Hematopoietic multipotent progenitor cell (in vitro differentiated cells): ENCODE measurements at regions not wholly inside any gene's neighbourhood (a gene's known extent, or its start where the extent isn't known, plus 50 kb on each side); places are given as distances from the start of the nearest gene placed in this dataset.

Experiments
- DNase-seq, 3 donors: peaks; one replicate each; pipeline ENCODE4 v3.0.0-alpha.2; 2011 to 2015; ENCODE audit warnings: low read depth in 2 of 3, low spot score in 2 of 3

DNA sequence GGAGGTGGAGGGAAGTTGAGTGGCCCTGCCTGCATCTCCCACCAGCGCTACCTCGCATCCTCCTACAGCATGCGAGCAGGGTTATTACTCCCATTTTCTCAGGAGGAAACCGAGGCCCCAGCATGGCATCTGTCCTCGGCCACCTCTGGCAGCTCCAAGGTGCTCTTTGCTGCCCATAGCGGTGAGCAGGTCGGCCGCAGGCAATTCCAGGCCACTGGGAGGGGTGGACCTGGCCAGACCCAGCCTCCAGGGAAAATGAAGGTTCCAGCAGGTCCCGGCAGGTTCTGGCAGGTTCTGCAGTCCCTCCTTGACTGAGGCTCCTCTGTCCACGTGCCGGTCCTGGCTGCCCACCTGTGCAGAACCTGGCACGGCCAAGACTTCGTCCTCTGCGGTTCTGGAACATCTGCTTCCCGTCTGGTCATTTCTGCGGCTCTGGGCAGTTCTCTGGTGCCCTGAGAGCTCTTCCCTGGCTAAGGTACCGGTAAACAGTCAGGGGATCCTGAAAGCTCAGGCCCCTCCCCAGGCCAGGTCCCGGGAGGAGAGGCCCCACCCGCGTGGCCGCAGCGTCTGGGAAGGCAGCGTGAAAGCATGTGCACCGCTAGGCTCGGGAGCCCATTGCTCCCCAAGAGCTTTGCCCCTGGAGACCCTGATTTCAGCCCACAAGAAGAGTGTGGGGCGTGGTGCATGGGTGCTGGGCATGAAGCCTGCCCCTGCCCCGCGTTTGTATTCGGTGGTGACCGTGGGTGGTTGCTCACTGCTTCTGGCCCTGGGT is 112.0 kb upstream of the ADRA2C start:
- DNase-seq: no peak

DNA sequence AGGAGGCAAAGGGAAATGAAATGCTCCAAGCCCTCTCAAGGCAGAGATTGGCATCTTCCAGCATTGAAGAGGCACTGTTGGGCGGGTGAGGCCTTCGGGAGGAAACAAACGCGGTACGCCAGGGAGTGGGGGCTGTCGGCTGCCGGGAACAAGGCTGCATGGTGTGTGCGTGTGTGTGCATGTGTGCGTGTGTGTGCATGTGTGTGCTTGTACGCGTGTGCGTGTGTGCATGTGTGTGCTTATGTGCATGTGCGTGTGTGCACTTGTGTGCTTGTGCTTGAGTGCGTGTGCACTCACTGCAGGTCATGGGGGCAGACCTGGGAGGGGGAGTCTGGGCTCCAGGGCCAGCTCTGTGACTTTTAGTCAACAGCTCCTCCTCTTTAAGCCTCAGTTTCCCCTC is 113.6 kb upstream of the ADRA2C start:
- DNase-seq: no peak

DNA sequence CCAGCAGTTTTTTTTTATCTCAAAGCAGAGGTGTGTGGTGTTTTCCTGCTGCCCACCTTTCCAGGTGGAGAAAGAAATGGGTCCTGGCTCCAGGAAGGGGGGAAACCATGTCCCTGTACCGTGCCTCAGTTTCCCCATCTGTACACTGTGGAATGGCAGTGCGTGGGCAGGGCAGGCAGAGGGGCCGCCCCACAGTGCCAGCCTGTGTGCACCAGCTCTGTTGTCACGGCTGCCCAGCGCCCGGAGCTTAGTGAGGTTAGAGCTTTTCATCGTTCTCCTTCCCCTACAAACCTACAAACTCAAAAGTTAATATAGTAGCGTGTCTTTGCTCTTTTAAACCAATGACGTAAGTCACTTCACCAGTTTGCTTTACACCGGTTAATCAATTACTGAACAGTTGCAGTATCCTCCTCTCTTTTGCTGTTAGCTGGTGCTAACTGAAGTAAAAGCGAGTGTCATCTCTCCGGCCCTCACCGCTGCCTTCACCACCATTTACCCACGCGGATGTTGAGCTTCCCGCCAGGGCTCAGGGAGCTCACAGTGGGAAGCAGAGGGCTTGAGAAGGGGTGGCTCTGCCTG is 114.8 kb upstream of the ADRA2C start:
- no peak for DNase-seq

DNA sequence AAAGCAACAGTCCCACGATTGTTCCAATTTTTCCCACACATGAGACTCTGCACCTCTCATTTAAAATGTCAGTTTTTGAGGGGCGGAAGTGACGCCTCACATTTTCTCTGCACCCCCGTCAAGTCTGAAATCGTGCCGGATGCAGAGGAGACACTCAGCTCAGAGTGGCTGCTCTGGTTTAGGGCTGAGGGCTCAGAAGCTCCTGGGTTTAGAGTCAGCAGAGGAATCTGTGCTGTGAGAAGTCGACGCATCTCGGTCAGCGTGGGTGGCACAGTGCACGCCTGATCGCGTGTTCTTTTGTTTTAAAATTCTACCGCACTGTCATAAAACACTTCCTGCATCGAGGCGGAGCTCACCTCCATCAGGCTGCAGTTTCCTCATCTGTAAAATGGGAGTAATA is 116.7 kb upstream of the ADRA2C start:
- no peak for DNase-seq

DNA sequence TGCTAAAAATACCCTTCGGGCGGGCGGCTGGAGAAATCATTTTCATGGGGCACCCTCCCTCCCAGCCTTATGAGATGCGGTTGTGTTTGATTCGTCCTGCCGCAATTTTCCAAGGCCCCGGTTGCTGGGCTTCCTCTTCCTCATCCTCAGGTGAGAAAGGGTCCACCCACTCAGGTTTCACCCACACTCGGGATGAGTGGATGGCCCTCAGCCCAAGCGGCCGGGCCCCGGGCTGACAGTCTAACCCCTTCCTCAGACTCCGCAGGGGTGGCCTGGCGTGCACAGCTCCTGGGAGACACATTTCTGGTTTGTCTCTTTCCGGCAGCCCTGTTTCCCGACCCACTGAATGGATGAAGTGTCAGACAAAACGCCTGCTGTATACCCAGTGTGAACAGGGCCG is 116.5 kb upstream of the LRPAP1 start:
- no peak for DNase-seq

DNA sequence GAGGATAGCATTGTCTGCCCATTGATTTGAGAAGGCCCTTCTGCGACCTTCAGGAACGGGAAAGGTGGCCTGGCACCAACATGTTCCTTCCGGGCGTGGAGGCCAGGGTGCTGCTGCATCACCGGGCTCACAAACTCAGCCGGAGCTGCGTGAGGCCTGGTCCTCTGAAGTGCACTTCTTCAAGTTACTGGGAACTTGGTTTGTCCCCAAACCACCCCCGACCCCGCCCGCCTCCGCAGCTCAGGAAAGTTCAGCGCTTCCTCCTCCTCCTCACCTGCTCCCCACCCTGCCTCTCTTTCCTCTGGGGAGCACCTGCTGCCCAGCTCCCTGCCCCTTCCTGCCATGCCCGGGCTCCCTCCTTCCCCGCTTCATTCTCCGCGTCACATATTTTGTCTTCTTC is 116.0 kb upstream of the LRPAP1 start:
- no peak for DNase-seq

DNA sequence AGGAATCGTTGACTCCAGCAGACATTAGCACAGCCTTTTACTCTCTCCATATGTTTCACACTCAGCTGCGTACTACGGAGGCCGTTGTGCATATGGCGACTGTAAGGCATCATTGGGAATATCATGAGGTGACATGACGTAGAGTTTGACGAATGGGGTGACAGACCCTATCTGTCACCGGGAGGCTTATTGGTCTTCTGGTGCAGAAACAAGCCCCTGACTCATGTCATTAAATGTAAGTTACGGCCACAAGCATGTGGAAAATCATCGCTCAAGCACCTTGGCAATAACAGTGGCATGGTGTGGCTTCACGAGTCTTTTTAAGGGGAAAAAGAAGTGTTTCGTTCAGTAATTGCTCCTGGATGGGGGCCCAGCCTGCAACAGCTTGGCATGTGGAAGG is 115.2 kb upstream of the LRPAP1 start:
- no peak for DNase-seq

DNA sequence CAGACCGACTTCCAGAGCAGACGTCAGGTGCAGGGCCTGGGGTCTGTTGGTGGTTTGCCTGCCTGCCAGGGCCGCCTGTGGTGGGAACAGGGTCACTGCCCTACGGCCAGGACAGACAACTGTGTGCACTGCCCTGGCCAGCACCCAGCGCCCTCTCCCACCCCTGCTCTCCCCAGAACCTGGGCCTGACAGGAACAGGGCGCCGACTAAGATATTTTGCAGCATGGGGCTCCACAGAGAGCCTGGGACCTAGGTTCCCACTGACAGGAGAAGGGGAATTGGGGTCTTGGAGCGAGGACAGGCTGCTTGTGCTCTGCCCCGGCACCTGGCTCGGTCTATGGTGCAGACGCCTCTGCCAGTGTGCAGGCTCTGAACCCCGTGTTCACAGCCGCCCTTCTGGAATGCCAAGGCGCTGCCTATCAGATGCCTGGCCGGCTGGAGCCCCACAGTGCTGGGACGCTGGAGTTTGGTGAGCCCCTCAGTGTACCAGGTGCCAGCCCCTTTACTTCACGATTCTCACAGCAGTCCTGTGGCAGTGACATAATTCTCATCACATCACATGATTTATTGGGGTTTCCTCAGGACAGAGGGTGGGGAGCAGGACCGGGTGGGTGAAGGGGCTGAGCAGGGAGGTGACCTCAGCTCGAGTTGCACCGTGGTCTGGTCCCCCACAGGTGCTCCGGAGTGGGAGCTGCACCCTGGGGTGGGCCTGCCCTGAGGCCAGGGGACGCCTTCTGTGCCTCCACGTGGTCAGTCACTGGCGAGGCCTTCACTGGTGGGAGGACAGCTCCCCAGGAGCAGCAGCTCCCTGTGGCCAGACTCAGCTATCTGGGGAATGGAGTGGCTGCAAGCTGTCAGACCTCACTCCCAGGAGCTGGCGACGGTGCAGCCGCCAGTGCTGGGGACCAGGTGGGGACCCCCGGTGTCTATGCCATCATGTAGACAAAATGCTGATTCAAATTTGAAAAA is 113.8 kb upstream of the LRPAP1 start:
- no peak for DNase-seq

DNA sequence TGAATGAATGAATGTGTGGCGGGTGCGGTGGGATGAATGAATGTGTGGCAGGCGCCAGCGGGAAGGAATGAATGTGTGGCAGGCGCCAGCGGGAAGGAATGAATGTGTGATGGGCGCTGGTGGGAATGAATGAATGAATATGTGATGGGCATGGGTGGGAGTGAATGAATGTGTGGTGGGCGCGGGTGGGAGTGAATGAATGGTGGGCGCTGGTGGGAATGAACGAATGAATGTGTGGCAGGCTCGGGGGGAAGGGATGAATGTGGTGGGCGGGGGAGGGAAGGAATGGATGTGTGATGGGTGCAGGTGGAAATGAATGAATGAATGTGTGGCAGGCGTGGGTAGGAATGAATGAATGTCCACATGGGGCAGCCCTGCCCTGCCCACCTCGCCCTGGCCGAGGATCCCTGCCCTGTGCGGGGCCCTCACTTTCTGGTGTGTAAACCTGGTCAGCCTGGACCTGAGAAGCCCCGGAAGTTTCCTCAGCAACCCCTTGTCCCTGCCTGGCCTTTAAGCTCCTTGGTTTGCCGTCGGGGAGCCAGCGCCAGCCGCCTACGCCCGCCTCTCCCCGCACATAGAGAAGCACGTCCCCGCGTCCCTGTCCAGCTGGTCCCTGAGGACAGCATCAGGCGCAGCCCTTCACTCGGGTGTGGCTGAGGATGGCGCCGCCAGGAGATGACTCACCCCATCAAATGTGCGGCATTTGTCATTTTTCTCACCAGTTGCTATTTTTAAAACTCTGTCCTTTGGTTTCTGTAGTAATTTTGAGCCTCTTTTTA is 112.8 kb upstream of the LRPAP1 start:
- DNase-seq: no peak

DNA sequence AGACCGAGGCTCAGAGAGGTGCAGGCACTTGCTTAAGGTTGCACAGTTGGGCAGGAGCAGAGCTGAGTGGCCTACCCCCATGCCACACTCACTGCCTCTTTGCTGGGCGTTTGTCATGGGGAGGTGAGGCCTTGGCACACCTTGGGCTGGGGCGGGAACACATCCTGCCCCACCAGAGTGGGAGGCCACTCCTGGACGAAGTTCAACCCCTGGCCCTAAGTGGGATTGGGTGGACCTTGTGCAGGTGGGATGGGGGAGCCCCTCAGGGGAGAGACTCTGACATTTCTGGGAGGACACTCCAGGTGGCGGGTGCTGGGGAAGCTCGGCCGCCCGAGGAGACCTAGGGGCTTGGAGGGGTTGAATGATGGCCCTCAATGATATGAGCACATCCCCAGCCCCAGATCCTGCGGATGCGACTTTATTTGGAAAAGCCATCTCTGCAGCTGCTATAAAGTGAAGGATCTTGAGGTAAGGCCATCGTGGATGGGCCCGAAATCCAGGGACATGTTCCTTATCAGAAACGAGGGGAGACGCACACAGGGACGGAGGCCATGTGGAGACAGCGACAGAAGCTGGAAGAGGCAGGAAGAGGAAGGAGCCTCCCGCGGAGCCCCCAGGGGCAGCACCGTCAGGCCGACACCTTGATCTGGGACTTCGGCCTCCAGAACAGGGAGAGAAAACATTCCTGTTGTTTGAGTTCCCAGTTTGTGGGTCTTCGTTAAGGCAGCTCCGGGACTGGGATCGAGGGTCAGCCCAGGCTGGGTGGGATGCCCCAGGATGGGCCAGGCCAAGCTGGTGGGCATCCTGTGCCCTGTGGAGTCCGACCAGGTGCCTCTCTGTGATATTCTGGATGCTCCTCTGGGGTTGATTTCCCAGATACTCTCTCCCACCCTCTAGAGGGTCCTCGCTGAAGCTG is 111.6 kb upstream of the LRPAP1 start:
- DNase-seq: no peak

DNA sequence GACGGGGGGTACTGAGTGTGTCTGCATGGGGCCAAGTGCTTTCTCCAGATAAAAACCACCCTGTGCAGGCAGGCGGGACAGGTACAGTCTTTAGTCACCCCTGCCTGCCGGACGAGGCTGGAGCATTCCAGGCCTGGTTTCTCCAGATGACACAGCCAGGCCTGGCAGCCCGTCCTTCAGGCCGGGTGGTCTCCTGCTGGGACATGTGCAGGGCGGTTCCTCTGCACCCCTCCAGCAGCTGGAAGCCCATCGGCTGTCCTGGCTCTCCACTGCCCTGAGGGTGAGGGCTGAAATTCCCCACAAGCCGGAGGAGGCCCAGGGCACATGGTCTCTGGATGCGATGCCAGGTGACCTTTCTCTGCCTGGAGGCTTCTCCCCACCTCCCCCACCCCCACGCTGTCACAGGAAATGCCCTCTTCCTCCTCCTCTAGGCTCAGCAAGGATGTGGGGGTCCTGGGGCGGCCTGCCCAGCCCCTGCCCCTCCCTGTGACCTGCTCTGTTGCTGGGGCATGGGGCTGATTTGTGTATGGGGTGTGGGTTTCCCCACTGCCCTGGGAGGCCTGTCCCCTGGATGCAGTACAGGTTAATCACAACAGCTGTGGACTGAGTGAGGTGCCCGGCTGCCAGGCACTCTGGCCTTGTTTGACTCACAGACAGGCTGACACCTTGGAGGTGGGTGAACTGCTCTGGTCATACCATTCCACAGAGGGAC is 110.7 kb upstream of the LRPAP1 start:
- DNase-seq: no peak

DNA sequence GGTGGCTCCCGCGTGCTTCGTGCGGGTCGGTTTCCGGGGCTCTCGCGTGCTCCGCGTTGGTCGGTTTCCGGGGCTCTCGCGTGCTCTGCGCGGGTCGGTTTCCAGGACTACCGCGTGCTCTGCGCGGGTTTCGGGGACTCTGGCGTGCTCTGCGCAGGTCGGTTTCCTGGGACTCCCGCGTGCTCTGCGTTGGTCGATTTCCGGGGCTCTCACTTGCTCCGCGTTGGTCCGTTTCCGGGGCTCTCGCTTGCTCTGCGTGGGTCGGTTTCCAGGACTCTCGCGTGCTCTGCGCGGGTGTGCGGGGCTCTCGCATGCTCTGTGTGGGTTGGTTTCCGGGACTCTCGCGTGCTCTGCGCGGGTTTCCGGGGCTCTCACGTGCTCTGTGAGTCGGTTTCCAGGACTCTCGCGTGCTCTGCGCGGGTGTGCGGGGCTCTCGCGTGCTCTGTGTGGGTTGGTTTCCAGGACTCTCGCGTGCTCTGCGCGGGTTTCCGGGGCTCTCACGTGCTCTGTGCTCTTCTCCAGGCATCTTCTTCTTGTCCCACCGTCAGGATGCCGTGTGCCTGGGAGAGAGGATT is 109.9 kb upstream of the LRPAP1 start:
- DNase-seq: no peak

DNA sequence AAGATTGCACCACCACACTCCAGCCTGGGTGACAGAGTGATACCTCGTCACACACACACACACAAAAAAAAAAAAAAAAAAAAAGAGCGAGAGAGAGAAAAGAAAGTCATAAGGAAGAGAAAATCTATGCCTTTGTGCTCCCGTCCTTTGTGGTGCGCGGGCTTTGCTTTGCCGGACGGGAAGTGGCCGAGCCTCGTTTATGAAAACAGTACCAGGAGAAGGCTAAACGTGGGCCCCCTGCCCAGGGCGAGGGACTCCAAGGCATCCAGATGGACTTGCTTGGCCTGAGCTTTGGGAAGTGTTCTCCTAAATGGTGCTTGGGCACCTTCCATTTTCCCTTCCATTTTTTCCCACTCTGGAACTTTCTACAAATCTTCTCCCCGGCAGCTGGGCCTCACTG is 109.3 kb upstream of the LRPAP1 start:
- DNase-seq: no peak

DNA sequence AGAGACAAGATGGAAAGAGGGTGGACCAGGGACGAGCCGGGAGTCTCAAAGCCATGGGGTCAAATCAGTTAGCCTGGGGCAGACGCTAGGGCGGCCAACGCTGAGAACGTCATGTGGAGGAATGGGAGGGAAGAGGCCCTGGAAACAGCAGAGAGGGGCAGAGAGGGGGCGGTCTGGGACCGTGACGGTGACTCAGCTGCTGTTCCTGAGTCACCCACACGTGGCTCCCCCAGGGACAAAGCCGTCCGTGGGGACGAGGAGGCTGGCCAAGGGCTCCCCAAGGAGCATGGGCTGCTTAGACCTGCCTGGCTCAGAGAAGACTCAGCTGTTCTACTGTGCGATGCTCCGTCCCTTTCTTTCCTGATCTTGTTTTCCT is 108.4 kb upstream of the LRPAP1 start:
- DNase-seq: no peak

DNA sequence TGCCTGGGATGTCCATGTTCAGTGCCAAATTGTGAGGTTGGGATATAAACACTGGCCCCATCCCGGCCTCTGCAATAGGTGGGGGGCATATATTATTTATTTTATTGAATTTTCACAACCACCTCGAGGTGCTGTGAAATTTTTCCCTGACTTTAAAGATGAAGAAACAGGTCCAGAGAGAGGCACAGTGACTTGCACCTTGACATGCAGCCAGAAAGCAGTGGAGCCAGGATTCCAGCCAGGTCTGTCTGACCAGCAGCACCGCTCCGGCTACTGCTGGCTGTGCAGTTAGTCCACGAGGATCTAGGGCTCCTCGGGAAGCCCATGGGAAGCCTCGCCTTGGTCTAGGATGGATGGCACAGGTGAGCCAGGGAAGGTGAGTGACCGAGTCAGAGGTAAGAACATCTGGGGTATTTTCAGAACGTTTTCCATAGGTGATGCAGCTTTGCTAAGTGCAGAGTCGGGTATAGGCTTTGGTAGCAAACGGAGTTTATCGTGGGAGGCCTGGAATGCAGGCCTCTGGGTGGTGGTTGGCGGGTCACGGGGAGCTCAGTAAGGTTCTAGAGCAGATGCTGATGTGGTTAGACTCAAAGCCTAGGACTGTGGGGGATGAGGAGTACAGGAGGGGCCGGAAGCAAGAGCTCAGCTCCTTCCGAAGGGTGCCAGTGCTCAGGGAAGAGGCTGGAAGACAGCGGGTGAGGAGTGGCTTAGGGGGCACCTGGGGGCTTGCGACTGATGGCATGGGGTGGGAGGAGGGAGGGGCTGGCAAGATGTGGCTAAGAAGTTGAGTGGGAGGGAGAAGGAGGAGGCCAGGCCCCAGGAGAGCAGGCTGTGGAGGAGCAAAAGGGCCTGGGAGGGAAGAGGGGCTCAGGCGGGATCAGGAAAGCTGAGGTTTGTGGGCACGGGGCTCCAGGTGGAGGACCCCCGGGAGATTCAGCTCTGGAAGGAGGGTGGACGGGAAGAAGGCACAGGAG is 107.7 kb upstream of the LRPAP1 start:
- DNase-seq: no peak

DNA sequence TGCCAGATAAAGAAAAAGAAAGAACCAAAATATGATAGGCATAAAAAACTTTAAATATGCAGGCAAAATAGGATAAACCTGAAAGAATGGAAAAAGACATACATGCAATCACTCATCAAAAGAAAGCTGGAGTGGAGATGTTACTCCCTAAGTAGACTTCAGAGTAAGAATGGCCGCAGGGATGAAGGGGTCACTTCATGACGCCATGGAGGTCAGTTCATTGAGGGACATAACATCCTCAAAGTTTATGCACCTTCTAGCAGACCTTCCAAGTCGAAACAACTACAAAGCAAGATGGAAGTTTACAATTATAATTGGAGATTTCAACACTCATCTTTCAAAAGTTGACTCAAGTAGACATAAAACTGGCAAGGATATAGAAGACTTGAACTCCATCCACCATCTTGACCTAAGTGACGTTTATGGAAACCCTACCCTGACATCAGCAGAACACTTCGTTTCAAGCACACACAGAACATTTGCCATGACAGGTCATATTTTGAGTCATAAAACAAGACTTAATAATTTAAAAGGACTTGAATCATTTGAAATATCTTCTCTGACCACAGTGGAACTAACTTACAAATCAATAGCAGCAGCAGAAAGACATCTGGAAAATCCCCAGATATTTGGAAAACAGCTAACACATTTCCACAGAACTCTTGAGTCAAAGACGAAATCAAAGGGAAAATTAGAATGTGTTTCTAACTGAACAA is 106.0 kb upstream of the LRPAP1 start:
- no peak for DNase-seq
